HFF-Myc (cell line): ENCODE measurements at regions not wholly inside any gene's neighbourhood (a gene's known extent, or its start where the extent isn't known, plus 50 kb on each side); places are given as distances from the start of the nearest gene placed in this dataset.
"Not testable (repeated sequence)": the region's sequence is repeated elsewhere in the genome, so short reads cannot be mapped to it uniquely, and the experiment has no call there.

Experiments
- DNase-seq: peaks from one replicate; pipeline ENCODE4 v3.0.0-alpha.2; 2011; ENCODE audit warnings: low read depth; ENCODE audit errors: extremely low read depth
- H3K4me3 ChIP-seq: replicated peaks from 2 replicates; pipeline ENCODE4 v1.5.1; 2011; ENCODE audit warnings: low read depth, mild to moderate bottlenecking, control low read depth, low read length
- CTCF ChIP-seq: IDR thresholded peaks from 2 replicates; pipeline ENCODE4 v1.5.1; 2012; ENCODE audit warnings: mild to moderate bottlenecking, low read depth, low read length, control low read depth; ENCODE audit errors: missing control alignments

DNA sequence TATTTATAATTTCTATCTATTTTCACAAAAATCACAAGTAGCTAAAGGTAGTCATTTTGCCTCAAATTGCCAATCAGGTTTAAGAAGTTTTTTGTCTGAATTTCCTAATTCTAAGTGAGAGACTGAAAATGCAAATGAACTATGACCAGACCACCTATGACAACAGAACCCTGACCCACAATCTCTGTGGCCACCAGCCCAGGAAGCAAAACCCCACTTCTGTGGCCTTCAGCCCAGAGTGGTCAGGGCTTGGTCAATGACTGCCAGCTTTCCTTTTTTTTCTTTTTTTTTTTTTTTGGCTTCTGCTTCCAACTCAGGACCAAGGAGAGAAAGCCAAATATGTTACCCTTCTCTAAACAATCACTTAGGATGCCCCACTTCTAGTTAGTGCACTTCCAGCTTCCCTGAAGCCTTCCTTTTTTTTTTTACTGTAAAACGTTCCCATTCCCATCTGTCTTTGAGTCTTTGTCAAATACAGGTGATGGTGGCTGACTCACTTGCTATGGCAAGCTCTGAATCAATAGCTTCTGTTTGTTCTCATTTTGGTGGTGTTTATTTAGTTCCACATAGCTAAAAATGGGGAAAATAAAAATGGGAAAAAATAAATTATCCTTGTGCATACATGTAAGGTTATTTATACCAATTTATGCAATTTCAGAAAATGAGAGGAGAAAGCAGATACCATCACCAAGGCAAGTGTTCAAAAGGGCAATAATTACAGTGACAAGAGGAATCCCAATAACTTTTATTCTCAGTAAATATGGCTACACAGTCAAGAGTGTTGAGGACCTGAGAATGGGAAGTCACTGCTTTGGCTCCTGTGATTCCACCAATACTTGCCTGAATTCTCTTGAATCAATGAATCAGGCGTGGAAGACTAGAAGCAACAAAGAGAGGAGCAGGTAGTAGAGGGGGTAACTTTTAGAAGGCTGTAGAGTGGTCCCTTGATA is 170.3 kb upstream of the PDE7B start:
- no peak for DNase-seq
- TF ChIP-seq CTCF: no peak
- no peak overlapping the region for H3K4me3 ChIP-seq

DNA sequence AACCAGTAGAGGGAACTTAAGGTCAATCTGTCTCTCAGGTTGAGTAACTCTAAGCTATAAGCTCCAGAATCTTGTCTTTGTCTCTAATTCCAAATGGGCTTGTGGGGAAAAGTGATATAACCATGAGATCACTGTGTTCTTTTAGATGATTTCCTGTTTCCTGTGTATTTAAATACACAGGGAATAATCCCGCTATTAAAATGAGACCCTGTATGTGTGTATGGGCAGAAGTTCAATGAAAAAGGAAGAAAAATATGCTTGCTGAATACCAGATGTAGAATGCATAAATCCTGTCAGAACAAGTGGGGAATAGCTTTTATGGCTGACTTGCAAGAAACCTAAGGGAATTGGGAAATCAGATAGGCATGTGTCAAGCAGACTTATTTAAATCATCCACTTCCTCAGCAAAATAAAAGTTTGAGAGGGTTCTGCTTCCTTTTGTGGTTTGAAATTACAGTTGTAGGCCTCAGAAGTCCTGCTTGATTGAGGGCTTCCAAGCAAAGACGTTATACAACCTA is 164.7 kb upstream of the PDE7B start:
- no peak overlapping the region for H3K4me3 ChIP-seq
- TF ChIP-seq CTCF: no peak
- DNase-seq: no peak

GRCh38 chr6:135688476-135688875 is 163.0 kb upstream of the PDE7B start:
- not testable (repeated sequence) for H3K4me3 ChIP-seq, DNase-seq

- no peak overlapping the region for H3K4me3 ChIP-seq
- TF ChIP-seq CTCF: no peak
- no peak for DNase-seq
These were observed 159.1 kb upstream of the PDE7B start for GRCh38 chr6:135692426-135692825.

GRCh38 chr6:135693811-135694370 is 157.6 kb upstream of the PDE7B start:
- TF ChIP-seq CTCF: no peak
- no peak for DNase-seq
- H3K4me3 ChIP-seq: no peak overlapping the region

GRCh38 chr6:135699705-135700104 is 151.8 kb upstream of the PDE7B start:
- no peak overlapping the region for H3K4me3 ChIP-seq
- DNase-seq: no peak
- TF ChIP-seq CTCF: no peak

- H3K4me3 ChIP-seq: no peak overlapping the region
- no peak for DNase-seq
- TF ChIP-seq CTCF: no peak
These were observed 150.1 kb upstream of the PDE7B start for GRCh38 chr6:135701426-135701825.
